ENCODE measurements at regions not wholly inside any gene's neighbourhood (a gene's known extent, or its start where the extent isn't known, plus 50 kb on each side); places are given as distances from the start of the nearest gene placed in this dataset.

DNA sequence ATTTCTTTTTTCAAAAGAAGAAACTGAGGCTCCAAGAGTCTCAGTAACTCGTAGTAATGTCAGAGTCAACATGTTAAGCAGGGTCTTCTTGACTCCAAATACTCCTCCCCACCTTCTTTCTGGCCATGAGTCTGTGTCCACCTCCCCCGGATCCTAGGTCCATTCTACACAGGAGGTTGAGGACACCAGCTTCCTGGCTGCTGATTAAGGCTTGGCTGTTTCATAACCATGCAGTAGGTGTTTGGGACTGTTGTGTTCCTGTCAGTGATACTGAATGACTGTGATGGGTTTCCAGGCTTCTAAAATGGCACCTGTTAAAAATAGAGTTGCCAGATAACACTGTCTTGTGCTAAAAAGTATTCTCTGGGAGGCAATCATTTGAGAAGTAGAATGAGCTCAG lies 130.8 kb upstream of the IL12A start:
- TF ChIP-seq, protein P1, sequence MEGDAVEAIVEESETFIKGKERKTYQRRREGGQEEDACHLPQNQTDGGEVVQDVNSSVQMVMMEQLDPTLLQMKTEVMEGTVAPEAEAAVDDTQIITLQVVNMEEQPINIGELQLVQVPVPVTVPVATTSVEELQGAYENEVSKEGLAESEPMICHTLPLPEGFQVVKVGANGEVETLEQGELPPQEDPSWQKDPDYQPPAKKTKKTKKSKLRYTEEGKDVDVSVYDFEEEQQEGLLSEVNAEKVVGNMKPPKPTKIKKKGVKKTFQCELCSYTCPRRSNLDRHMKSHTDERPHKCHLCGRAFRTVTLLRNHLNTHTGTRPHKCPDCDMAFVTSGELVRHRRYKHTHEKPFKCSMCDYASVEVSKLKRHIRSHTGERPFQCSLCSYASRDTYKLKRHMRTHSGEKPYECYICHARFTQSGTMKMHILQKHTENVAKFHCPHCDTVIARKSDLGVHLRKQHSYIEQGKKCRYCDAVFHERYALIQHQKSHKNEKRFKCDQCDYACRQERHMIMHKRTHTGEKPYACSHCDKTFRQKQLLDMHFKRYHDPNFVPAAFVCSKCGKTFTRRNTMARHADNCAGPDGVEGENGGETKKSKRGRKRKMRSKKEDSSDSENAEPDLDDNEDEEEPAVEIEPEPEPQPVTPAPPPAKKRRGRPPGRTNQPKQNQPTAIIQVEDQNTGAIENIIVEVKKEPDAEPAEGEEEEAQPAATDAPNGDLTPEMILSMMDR (conservative IDR thresholded peaks at IDR 0.05 in 1 of 2, IDR thresholded peaks at IDR 0.05 in 1 of 2; ENCODE audit: low read depth in 1 of 2, low read length in 2 of 2), result no peak
- no peak for TF ChIP-seq EZH2 (IDR thresholded peaks at IDR 0.05; ENCODE audit: low read length, missing control alignments)
